Erythroblast (primary cell): ENCODE measurements at regions not wholly inside any gene's neighbourhood (a gene's known extent, or its start where the extent isn't known, plus 50 kb on each side); places are given as distances from the start of the nearest gene placed in this dataset.

Source experiments
- DNase-seq, 2 experiments: peaks; one replicate each; lab custom pipeline; 2025; lab: John Stamatoyannopoulos, UW
- GATA1 ChIP-seq: IDR thresholded peaks from 2 replicates; pipeline ENCODE4 v1.6.1; 2011; ENCODE audit warnings: low read depth, mild to moderate bottlenecking, control low read depth, low read length, moderate library complexity
- POLR2A ChIP-seq: IDR thresholded peaks from 2 replicates; pipeline ENCODE4 v1.6.1; 2011; ENCODE audit warnings: mild to moderate bottlenecking, low read length

- TF ChIP-seq POLR2A: no peak
- no peak for TF ChIP-seq GATA1
- DNase-seq: no peak
These were observed 349.6 kb downstream of the HAPSTR1 start for GRCh38 chr16:9441012-9441411.

DNA sequence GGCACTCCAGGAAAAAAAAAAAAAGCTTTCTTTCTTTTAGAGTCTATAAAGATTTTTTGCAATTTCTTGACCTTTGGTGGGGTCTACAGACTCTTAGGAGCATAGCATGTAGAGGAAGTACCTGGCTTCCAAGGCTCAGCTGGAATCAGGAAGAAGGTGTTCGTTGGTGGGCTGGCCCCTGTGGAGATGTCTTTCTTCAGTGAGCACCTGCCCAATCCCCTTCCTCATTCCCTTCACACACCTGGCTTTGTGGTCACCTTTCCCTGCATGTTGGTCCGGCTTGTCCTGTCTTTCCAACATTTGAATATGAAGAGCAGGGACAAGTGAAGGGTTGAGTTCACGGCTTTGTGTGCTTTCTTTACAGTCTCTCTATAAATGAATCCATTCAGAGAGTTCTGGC is 352.4 kb downstream of the HAPSTR1 start:
- TF ChIP-seq GATA1 (no peak), POLR2A (no peak)
- DNase-seq: no peak

DNA sequence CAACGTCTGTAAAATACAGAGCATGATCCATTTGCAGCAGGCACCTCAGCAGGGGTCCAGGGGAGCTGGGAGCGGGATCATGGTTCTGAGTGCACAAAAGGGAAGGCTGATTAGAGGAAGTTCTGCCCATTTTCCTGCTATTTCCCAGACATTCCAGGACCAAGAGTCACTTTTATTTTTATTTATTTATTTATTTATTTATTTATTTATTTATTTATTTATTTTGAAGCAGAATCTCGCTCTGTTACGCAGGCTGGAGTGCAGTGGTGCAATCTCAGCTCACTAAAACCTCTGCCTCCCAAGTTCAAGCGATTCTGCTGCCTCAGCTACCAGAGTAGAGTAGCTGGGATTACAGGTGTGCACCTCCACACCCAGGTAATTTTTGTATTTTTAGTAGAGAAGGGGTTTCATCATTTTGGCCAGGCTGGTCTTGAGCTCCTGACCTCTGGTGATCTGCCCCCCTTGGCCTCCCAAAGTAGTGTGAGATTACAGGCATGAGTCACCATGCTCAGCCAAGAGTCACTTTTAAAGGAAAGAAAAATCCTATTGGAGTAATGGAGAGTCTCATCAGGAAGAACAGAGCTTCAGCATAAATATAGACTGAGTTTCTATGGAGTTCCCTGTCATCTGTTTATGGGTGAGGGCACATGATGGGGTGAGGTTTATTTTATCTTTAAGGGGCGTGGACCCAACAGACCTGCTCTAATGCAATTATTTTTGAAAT is 355.2 kb downstream of the HAPSTR1 start:
- no peak for TF ChIP-seq GATA1
- DNase-seq: no peak

GRCh38 chr16:9447195-9447551 is 355.7 kb downstream of the HAPSTR1 start:
- DNase-seq: no peak
- TF ChIP-seq GATA1 (no peak), POLR2A (no peak)

GRCh38 chr16:9447699-9448098 is 356.3 kb downstream of the HAPSTR1 start:
- TF ChIP-seq GATA1 (no peak), POLR2A (no peak)
- DNase-seq: no peak

DNA sequence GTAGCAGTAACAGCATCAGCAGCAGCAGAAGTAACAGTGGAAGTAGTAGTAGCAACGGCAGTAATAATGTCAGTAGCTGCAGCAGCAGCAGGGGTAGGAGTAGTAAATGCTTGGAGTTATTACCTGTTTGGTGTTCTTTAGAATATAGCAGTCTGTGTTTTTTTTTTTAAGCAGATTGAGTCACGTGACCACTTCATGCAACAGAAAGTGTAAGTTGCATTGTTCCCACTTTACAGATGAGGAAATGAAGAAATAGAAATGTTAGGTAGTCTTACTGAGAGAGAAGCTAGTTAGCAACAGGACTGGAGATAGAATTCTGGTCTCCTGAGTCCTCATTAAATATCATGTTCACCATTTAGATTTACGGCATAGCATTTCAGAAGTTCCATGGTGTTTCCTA is 358.2 kb downstream of the HAPSTR1 start:
- TF ChIP-seq GATA1 (no peak), POLR2A (no peak)

GRCh38 chr16:9457215-9457614 is 365.8 kb downstream of the HAPSTR1 start:
- no peak for DNase-seq
- TF ChIP-seq GATA1 (no peak), POLR2A (no peak)

More for the DNA sequence above, 358.2 kb downstream of the HAPSTR1 start:
- no peak for DNase-seq

GRCh38 chr16:9458816-9459215 is 367.4 kb downstream of the HAPSTR1 start:
- no peak for TF ChIP-seq GATA1
- TF ChIP-seq POLR2A: no peak
- DNase-seq: no peak

DNA sequence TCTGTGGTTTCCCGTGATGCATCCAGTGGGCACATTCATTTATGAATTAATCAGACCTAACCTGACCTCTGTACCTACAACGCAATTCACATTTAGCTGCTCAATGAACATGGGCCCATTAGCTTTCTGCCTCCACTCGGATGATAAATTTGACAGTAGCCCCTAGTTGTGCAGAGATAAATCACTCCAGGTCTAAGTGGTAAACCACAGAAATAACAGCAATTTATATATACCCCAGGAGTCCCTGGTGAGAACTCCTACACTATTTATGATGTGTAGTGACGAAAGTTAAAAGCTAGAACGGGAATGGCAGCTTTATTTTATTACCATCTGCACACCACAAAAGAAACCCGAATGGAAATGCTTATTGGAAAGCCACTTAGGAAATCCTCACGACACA is 371.5 kb downstream of the HAPSTR1 start:
- no peak for TF ChIP-seq POLR2A
- TF ChIP-seq GATA1: no peak
- DNase-seq: no peak

DNA sequence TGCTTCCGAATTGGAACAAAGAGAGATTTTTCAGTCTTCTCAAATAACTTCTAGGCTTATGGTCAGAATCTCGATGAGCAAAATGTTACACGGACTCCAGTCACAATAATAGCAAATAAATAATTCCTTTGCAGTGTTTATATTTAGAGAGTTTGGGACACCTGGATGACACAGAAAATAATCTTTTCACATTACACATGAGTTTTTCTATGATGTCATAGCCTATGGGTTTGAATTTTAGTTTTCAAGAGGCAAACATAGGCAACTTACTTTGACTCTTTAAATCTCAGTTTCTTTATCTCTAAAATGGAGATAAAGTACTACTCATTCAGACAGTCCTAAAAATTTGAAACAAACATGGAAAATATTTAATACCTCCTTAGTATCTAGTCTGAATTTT is 372.0 kb downstream of the HAPSTR1 start:
- no peak for DNase-seq
- TF ChIP-seq GATA1: no peak
- TF ChIP-seq POLR2A: no peak

GRCh38 chr16:9465161-9465560 is 373.7 kb downstream of the HAPSTR1 start:
- DNase-seq: no peak
- TF ChIP-seq GATA1 (no peak), POLR2A (no peak)

GRCh38 chr16:9469512-9469911 is 378.1 kb downstream of the HAPSTR1 start:
- TF ChIP-seq GATA1: no peak
- TF ChIP-seq POLR2A: no peak
- no peak for DNase-seq

GRCh38 chr16:9476744-9477143 is 385.3 kb downstream of the HAPSTR1 start:
- TF ChIP-seq GATA1 (no peak), POLR2A (no peak)
- no peak for DNase-seq

GRCh38 chr16:9479008-9479407 is 387.6 kb downstream of the HAPSTR1 start:
- DNase-seq: no peak
- TF ChIP-seq GATA1 (no peak), POLR2A (no peak)

DNA sequence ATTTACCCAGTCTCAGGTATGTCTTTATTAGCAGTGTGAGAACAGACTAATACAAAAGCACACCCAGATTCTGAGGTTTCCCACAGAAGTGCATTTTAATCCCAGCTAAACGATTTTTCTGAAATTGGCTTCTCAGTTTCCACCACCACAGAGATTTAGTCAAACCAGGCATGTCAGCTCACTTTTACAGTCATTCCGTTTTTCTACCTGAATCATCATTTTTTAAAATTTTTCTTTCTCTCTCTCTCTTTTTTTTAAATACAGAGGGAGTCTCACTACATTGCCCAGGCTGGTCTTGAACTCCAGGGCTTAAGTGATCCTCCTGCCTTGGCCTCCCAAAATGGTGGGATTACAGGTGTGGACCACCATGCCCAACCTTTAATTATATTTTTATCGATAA is 389.1 kb downstream of the HAPSTR1 start:
- TF ChIP-seq POLR2A (no peak), GATA1 (no peak)
- DNase-seq: no peak
